Type B pancreatic cell (in vitro differentiated cells): ENCODE measurements at regions not wholly inside any gene's neighbourhood (a gene's known extent, or its start where the extent isn't known, plus 50 kb on each side); places are given as distances from the start of the nearest gene placed in this dataset.

Source experiments
- DNase-seq: peaks from one replicate; pipeline ENCODE4 v3.0.0; 2021; ENCODE audit warnings: mixed read lengths; ENCODE audit not compliant: unreplicated experiment; ENCODE audit errors: extremely low spot score
- H3K27ac Mint-ChIP-seq: 2 replicates; pipeline ENCODE4 v1.8.0; 2021; ENCODE audit warnings: mild to moderate bottlenecking, mixed read lengths
- H3K27me3 Mint-ChIP-seq: 2 replicates; pipeline ENCODE4 v1.8.0; 2021; ENCODE audit warnings: mixed read lengths
- H3K36me3 Mint-ChIP-seq: 2 replicates; pipeline ENCODE4 v1.8.0; 2021; ENCODE audit warnings: mixed read lengths
- H3K4me1 Mint-ChIP-seq: one replicate; pipeline ENCODE4 v1.8.0; 2021; ENCODE audit warnings: mixed read lengths; ENCODE audit not compliant: unreplicated experiment
- H3K4me3 Mint-ChIP-seq: 2 replicates; pipeline ENCODE4 v1.8.0; 2021; ENCODE audit warnings: mild to moderate bottlenecking, mixed read lengths
- H3K9me3 Mint-ChIP-seq: 2 replicates; pipeline ENCODE4 v1.8.0; 2021; ENCODE audit warnings: mixed read lengths
- TF ChIP-seq, protein P1 (sequence below): fragments of 200-600 bp; sonication (generic); conservative IDR thresholded peaks from 2 replicates; pipeline ENCODE4 v1.5.0; 2021; ENCODE audit warnings: antibody characterized with exemption, mild to moderate bottlenecking

GRCh38 chr4:126548890-126549289 lies 1083.9 kb upstream of the INTU start:
- Mint-ChIP-seq H3K4me1 (no peaks in the 10 kb centered on the region), H3K27ac (no peak overlapping the region), H3K9me3 (no peaks in the 10 kb centered on the region), H3K27me3 (no peaks in the 10 kb centered on the region), H3K36me3 (no peaks in the 10 kb centered on the region), H3K4me3 (no peak overlapping the region)
- TF ChIP-seq, protein P1, sequence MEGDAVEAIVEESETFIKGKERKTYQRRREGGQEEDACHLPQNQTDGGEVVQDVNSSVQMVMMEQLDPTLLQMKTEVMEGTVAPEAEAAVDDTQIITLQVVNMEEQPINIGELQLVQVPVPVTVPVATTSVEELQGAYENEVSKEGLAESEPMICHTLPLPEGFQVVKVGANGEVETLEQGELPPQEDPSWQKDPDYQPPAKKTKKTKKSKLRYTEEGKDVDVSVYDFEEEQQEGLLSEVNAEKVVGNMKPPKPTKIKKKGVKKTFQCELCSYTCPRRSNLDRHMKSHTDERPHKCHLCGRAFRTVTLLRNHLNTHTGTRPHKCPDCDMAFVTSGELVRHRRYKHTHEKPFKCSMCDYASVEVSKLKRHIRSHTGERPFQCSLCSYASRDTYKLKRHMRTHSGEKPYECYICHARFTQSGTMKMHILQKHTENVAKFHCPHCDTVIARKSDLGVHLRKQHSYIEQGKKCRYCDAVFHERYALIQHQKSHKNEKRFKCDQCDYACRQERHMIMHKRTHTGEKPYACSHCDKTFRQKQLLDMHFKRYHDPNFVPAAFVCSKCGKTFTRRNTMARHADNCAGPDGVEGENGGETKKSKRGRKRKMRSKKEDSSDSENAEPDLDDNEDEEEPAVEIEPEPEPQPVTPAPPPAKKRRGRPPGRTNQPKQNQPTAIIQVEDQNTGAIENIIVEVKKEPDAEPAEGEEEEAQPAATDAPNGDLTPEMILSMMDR: no peak
- no peak for DNase-seq

GRCh38 chr4:126552321-126552720 lies 1080.4 kb upstream of the INTU start:
- no peak overlapping the region for H3K27ac Mint-ChIP-seq
- DNase-seq: no peak
- TF ChIP-seq, protein P1: no peak
- H3K27me3 Mint-ChIP-seq: no peaks in the 10 kb centered on the region
- H3K4me1 Mint-ChIP-seq: no peaks in the 10 kb centered on the region
- no peaks in the 10 kb centered on the region for H3K36me3 Mint-ChIP-seq
- H3K9me3 Mint-ChIP-seq: no peaks in the 10 kb centered on the region
- no peak overlapping the region for H3K4me3 Mint-ChIP-seq

DNA sequence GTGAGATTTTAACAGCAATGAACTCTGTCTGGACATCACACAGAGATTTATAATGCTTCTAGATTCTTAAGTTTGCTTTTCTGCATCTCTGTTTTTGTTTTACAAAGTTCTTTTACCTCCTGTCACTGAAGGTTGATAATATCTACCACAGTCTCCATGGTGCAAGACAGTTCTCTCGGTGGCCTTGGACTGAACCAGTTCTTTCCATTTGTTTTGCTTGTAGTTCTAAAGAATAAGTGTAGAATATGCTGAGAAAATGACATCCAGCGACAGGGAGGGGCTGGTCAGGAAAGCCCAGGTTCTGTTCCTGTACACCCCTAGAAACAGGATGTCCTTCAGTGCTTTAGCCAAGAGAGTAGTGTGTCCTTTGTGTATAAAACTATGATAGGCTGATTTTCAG lies 1079.5 kb upstream of the INTU start:
- H3K36me3 Mint-ChIP-seq: no peaks in the 10 kb centered on the region
- DNase-seq: no peak
- no peaks in the 10 kb centered on the region for H3K9me3 Mint-ChIP-seq
- H3K4me3 Mint-ChIP-seq: no peak overlapping the region
- no peak overlapping the region for H3K27ac Mint-ChIP-seq
- H3K4me1 Mint-ChIP-seq: no peaks in the 10 kb centered on the region
- TF ChIP-seq, protein P1: no peak
- no peaks in the 10 kb centered on the region for H3K27me3 Mint-ChIP-seq

DNA sequence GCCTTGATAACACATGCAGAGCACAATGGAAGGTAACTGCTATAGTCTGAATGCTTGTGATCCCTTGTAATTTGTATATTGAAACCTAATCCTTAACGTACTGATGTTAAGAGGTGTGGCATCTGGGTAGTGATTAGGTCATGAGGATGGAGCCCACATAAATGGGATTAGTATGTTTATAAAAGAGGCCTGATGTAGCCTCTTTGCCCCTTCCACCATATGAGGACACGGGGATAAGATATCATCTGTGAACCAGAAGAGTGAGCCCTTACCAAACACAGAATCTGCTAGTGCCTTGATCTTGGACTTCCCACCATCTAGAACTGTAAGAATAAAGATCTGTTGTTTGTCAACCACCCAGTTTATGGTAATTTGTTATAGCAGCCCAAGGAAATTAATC lies 1074.2 kb upstream of the INTU start:
- Mint-ChIP-seq H3K27me3 (no peaks in the 10 kb centered on the region), H3K4me1 (no peaks in the 10 kb centered on the region), H3K4me3 (no peak overlapping the region), H3K9me3 (peaks cover 4% of the 10 kb centered on the region), H3K27ac (no peak overlapping the region), H3K36me3 (no peaks in the 10 kb centered on the region)
- TF ChIP-seq, protein P1: no peak
- no peak for DNase-seq

DNA sequence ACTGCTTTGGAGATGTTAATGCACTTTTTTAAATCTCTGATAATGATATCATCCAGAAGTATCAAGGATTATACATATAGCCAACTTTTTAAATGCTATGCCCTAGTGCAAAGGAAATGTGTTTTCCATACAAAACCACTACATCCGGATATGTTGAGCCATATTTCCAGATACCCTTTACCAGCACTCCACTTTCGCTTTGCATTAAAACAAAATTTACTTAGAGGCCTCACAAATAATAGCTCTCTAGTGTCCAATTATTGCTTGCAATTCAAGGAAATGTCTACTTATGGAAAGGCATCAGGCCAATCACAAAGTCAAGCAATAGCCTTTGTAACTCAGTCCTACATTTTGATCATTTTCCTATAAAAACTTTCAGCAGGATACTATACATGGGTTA lies 1072.8 kb upstream of the INTU start:
- Mint-ChIP-seq H3K4me3 (no peak overlapping the region), H3K27ac (no peak overlapping the region), H3K4me1 (no peaks in the 10 kb centered on the region), H3K9me3 (peaks cover 4% of the 10 kb centered on the region), H3K27me3 (no peaks in the 10 kb centered on the region), H3K36me3 (no peaks in the 10 kb centered on the region)
- no peak for DNase-seq
- TF ChIP-seq, protein P1: no peak

- Mint-ChIP-seq H3K9me3 (peaks cover 4% of the 10 kb centered on the region), H3K36me3 (no peaks in the 10 kb centered on the region), H3K27ac (no peak overlapping the region), H3K4me3 (no peak overlapping the region), H3K27me3 (no peaks in the 10 kb centered on the region), H3K4me1 (no peaks in the 10 kb centered on the region)
- TF ChIP-seq, protein P1: no peak
- DNase-seq: no peak
Observed at GRCh38 chr4:126560794-126561193, 1072.0 kb upstream of the INTU start.
